Large intestine (tissue), 3 donors: ENCODE measurements at regions not wholly inside any gene's neighbourhood (a gene's known extent, or its start where the extent isn't known, plus 50 kb on each side); places are given as distances from the start of the nearest gene placed in this dataset.
A peak's percentile ranks its signal among the peaks of the same experiment; 100 is the strongest.

ENCODE experiments used
- DNase-seq, 2 donors: peaks; one replicate each; pipeline versions ENCODE4 v3.0.0 to v3.0.0-alpha.2; 2013
- H3K27ac ChIP-seq: one replicate; pipeline ENCODE4 v1.5.1; 2013; ENCODE audit warnings: low read length
- H3K27me3 ChIP-seq: 2 replicates; pipeline ENCODE4 v1.6.1; 2013; ENCODE audit warnings: low read length; ENCODE audit not compliant: control insufficient read depth, insufficient read depth
- H3K36me3 ChIP-seq: 2 replicates; pipeline ENCODE4 v1.6.1; 2013; ENCODE audit warnings: low read length; ENCODE audit not compliant: control insufficient read depth, insufficient read depth
- H3K4me1 ChIP-seq: one replicate; pipeline ENCODE4 v1.6.1; 2013; ENCODE audit warnings: low read length; ENCODE audit not compliant: control insufficient read depth, insufficient read depth
- H3K4me3 ChIP-seq: one replicate; pipeline ENCODE4 v1.5.1; 2013; ENCODE audit warnings: low read length
- H3K9me3 ChIP-seq: one replicate; pipeline ENCODE4 v1.6.1; 2013; ENCODE audit warnings: mild to moderate bottlenecking, low read depth, low read length, moderate library complexity; ENCODE audit not compliant: control insufficient read depth
- WGBS: methylation state at CpG from one replicate; pipeline ENCODE4 v1.1.5; 2013; ENCODE audit warnings: low lambda C conversion rate; ENCODE audit not compliant: insufficient coverage; 5-methylcytosine and 5-hydroxymethylcytosine counted together

DNA sequence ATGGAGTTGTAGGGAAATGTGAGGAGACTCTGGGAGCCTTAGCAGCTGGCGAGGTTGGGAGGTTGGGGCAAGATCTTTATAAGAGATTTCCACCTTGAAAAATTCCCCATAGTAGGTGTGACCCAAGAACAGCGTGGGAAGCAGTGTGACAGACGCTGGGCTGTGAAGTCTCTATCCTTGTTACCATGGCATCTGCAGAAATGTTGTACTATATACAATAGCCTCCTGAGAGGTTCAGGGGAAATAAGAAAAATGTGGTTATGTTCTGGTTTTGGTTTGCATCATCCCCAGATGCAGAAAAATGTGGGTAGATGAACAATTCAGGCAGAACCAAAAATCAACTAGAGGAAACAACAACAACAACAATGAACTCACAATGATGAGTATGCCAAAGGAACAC lies 498.6 kb downstream of the SH2D4B start:
- no peak for DNase-seq
- H3K36me3 ChIP-seq = no peaks in the 10 kb centered on the region
- no peaks in the 10 kb centered on the region for H3K27me3 ChIP-seq
- no peak overlapping the region for H3K4me3 ChIP-seq
- H3K9me3 ChIP-seq = no peaks in the 10 kb centered on the region
- WGBS = 80% methylated on average over 1 of the region's 3 CpGs
- no peak overlapping the region for H3K27ac ChIP-seq
- H3K4me1 ChIP-seq = no peaks in the 10 kb centered on the region

DNA sequence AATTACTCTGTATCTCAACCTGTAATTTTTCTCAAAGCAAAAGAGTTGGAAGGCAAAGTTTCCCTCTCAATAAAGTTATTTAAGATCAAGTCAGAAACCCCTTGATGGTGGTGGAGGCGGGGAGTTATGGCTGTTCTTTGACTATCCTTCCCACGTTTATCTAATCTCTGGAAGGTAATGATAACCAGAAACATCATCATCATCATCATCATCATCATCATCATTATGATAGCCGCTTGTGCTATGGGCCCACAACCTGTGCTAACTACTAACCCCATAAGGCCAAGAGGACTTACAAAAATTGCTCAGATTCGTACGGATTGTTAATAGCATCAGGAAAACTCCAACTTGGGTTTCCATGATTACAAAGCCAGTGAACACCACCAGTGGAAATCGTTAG lies 502.3 kb downstream of the SH2D4B start:
- H3K27ac ChIP-seq = no peak overlapping the region
- H3K4me1 ChIP-seq = no peaks in the 10 kb centered on the region
- no peak for DNase-seq
- WGBS = 100% methylated on average over 1 of the region's 6 CpGs
- no peaks in the 10 kb centered on the region for H3K36me3 ChIP-seq
- H3K27me3 ChIP-seq = no peaks in the 10 kb centered on the region
- H3K4me3 ChIP-seq = no peak overlapping the region
- no peaks in the 10 kb centered on the region for H3K9me3 ChIP-seq

DNA sequence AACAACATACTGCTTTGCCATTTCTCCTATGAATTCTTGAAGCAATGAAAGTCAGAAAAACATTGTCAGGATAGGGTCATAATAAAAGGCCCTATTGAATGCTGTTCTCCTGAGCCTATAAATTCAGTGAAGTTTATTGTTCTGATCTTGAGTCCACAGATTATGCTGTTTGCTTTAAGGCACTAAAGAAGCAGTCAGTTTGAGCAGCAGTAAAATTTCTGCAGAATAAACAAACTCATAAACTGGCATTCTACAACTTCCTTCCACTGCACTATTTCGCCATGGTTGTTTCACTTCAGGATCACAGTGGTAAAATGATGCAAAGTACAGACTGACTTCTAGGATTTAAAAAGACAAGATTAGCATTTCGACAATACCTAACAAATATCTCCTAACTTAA lies 503.2 kb downstream of the SH2D4B start:
- Histone ChIP-seq H3K36me3 (no peaks in the 10 kb centered on the region), H3K4me3 (no peak overlapping the region), H3K9me3 (no peaks in the 10 kb centered on the region), H3K27ac (no peak overlapping the region), H3K27me3 (no peaks in the 10 kb centered on the region), H3K4me1 (no peaks in the 10 kb centered on the region)
- DNase-seq = peak in 1 of 2 donors; percentile 10
- 0% methylated on average over 1 of the region's 2 CpGs for WGBS

- H3K27me3 ChIP-seq = no peaks in the 10 kb centered on the region
- no peak overlapping the region for H3K27ac ChIP-seq
- DNase-seq = no peak
- no CpG with 5 or more reads among the region's 2 CpGs for WGBS
- H3K4me3 ChIP-seq = no peak overlapping the region
- H3K36me3 ChIP-seq = no peaks in the 10 kb centered on the region
- H3K4me1 ChIP-seq = no peaks in the 10 kb centered on the region
- H3K9me3 ChIP-seq = no peaks in the 10 kb centered on the region
Observed at GRCh38 chr10:81042647-81043046, 504.9 kb downstream of the SH2D4B start.

DNA sequence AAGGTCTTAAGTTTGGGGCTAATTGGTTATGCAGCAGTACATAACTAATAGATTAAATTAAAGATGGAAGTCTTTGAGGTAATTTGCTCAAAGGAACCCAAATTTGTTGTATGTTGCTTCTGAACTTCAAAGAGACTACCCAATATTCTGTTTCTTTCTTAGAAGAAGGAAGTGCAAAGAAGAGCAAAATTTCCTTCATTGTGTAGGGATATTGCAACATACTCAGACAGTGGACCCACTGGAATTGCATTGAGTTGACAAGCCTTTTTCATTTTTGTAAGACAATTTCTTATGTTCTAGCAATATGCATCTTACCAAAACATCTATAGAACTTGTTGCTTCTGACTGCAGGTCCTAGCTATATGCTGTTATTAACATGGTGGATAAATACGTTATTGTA lies 527.8 kb downstream of the SH2D4B start:
- Histone ChIP-seq H3K9me3 (no peaks in the 10 kb centered on the region), H3K4me3 (no peak overlapping the region), H3K27me3 (no peaks in the 10 kb centered on the region), H3K36me3 (no peaks in the 10 kb centered on the region), H3K27ac (no peak overlapping the region), H3K4me1 (no peaks in the 10 kb centered on the region)
- WGBS = no CpG with 5 or more reads among the region's 1 CpG
- DNase-seq = no peak

DNA sequence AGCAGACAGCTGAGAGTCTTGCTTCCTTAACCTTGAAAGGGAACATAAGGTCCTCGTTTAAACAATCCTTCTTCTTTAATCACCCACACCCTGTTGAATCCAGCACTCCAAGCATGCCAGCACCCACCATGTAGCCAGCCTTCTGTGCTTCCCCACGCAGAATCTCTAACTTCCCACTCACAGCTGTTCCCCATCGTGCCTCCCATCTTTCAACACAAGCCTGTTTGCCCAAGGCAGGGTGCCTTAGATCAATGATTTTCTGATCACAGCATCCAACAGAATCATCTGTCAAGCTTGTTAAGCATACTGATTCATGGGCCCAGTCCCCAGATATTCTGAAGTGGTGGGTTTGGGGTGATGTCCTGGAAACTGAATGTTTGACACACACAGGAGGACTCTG lies 530.8 kb downstream of the SH2D4B start:
- no peak overlapping the region for H3K4me3 ChIP-seq
- no peak overlapping the region for H3K27ac ChIP-seq
- H3K4me1 ChIP-seq = no peaks in the 10 kb centered on the region
- H3K27me3 ChIP-seq = no peaks in the 10 kb centered on the region
- H3K9me3 ChIP-seq = no peaks in the 10 kb centered on the region
- WGBS = no CpG with 5 or more reads among the region's 3 CpGs
- no peaks in the 10 kb centered on the region for H3K36me3 ChIP-seq
- DNase-seq = no peak

DNA sequence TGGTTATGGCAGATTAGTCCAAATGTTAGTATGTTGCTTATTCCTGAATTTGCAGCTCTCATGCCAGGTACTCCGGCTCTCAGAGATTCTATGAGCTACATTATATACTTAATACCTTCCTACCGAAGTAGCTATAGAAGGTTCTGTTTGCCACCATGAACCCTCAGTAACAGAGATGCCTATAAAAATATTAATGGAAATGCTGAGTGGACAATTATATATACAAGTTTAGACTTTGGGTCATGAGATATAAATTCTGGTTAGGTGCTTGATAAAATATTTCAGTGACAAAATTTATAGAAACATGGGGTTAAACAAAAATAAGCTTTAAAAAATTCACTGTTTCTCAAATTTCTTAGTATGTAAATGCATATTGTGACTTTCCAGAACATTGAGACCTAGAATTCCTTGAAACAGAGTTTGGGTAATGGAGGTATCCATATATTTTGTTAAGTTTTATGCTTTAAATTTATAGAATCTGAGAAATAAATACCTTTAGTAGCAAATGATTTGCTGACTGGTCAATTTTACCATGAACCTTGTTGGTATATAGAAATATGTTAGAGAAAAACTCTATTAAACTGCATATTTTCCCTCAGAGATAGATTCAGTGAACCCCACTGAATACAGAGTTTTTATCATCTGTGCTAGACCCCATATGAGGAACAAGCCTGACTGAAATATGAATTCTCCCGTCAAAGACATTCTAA lies 533.5 kb downstream of the SH2D4B start:
- no peak for DNase-seq
- Histone ChIP-seq H3K36me3 (no peaks in the 10 kb centered on the region), H3K27ac (no peak overlapping the region), H3K4me1 (no peaks in the 10 kb centered on the region), H3K9me3 (no peaks in the 10 kb centered on the region), H3K4me3 (no peak overlapping the region), H3K27me3 (no peaks in the 10 kb centered on the region)
- no CpG with 5 or more reads among the region's 3 CpGs for WGBS

DNA sequence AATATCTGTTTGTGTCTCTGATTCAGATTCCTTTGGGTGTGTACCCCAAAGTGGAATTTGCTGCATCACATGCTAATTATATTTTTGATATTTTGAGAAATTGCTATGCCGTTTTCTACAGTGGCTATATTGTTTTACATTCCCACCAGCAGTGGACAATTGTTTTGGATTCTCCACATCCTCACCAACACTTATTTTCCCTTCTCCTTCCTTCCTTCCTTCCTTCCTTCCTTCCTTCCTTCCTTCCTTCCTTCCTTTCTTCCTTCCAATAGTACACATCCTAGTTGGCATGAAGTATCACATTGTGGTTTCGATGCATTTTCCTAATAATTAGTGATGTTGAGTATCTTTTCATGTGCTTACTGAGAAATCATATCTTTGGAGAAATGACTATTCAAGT lies 535.5 kb downstream of the SH2D4B start:
- no peaks in the 10 kb centered on the region for H3K9me3 ChIP-seq
- no peak for DNase-seq
- H3K36me3 ChIP-seq = no peaks in the 10 kb centered on the region
- no peak overlapping the region for H3K4me3 ChIP-seq
- WGBS = no CpG with 5 or more reads among the region's 2 CpGs
- no peak overlapping the region for H3K27ac ChIP-seq
- no peaks in the 10 kb centered on the region for H3K4me1 ChIP-seq
- no peaks in the 10 kb centered on the region for H3K27me3 ChIP-seq

GRCh38 chr10:81081887-81082620 lies 544.4 kb downstream of the SH2D4B start:
- no peaks in the 10 kb centered on the region for H3K4me1 ChIP-seq
- no peaks in the 10 kb centered on the region for H3K9me3 ChIP-seq
- H3K36me3 ChIP-seq = no peaks in the 10 kb centered on the region
- no peaks in the 10 kb centered on the region for H3K27me3 ChIP-seq
- no peak for DNase-seq
- H3K27ac ChIP-seq = no peak overlapping the region
- no peak overlapping the region for H3K4me3 ChIP-seq
- WGBS = no CpG with 5 or more reads among the region's 3 CpGs

GRCh38 chr10:81082621-81083376 lies 545.1 kb downstream of the SH2D4B start:
- no peaks in the 10 kb centered on the region for H3K36me3 ChIP-seq
- no CpG with 5 or more reads among the region's 5 CpGs for WGBS
- H3K27me3 ChIP-seq = no peaks in the 10 kb centered on the region
- no peak overlapping the region for H3K27ac ChIP-seq
- no peak overlapping the region for H3K4me3 ChIP-seq
- no peaks in the 10 kb centered on the region for H3K9me3 ChIP-seq
- H3K4me1 ChIP-seq = no peaks in the 10 kb centered on the region
- DNase-seq = peak in 1 of 2 donors; percentile 3
